Osteoblast (primary cell): ENCODE measurements at regions not wholly inside any gene's neighbourhood (a gene's known extent, or its start where the extent isn't known, plus 50 kb on each side); places are given as distances from the start of the nearest gene placed in this dataset.

Experiments
- DNase-seq: peaks from one replicate; pipeline ENCODE4 v3.0.0; 2011; ENCODE audit warnings: low spot score, mixed read lengths; ENCODE audit not compliant: insufficient read length; ENCODE audit errors: missing footprints
- H2AFZ ChIP-seq: 2 replicates; pipeline ENCODE4 v1.6.0; 2011; ENCODE audit warnings: mild to moderate bottlenecking, low read length
- H3K27ac ChIP-seq: 2 replicates; pipeline ENCODE4 v1.5.1; 2011; ENCODE audit warnings: mild to moderate bottlenecking, low read depth, low read length, moderate library complexity
- H3K27me3 ChIP-seq: 2 replicates; pipeline ENCODE4 v1.6.0; 2012; ENCODE audit warnings: mild to moderate bottlenecking, control low read depth, inconsistent platforms, low read length, moderate library complexity; ENCODE audit not compliant: insufficient read depth
- H3K36me3 ChIP-seq: 2 replicates; pipeline ENCODE4 v1.5.1; 2011; ENCODE audit warnings: mild to moderate bottlenecking, low read length, control low read depth, moderate library complexity; ENCODE audit not compliant: insufficient read depth
- H3K4me1 ChIP-seq: 2 replicates; pipeline ENCODE4 v1.5.1; 2011; ENCODE audit warnings: mild to moderate bottlenecking, low read length, control low read depth, moderate library complexity; ENCODE audit not compliant: insufficient read depth
- H3K4me2 ChIP-seq: 2 replicates; pipeline ENCODE4 v1.6.0; 2011; ENCODE audit warnings: mild to moderate bottlenecking, low read length; ENCODE audit not compliant: insufficient read depth
- H3K4me3 ChIP-seq: fragments of 200-600 bp; sonication (generic); 3 replicates; pipeline ENCODE4 v1.5.1; 2012; ENCODE audit warnings: mild to moderate bottlenecking, low read length, inconsistent platforms; ENCODE audit not compliant: insufficient read depth
- H3K79me2 ChIP-seq: 2 replicates; pipeline ENCODE4 v1.6.0; 2012; ENCODE audit warnings: mild to moderate bottlenecking, low read length, control low read depth, inconsistent platforms; ENCODE audit not compliant: insufficient read depth
- H3K9me3 ChIP-seq: 2 replicates; pipeline ENCODE4 v1.5.1; 2011; ENCODE audit warnings: low read depth, low read length, control low read depth
- H4K20me1 ChIP-seq: 2 replicates; pipeline ENCODE4 v1.6.0; 2012; ENCODE audit warnings: mild to moderate bottlenecking, low read length, control low read depth; ENCODE audit not compliant: insufficient read depth
- CTCF ChIP-seq: IDR thresholded peaks from 2 replicates; pipeline ENCODE4 v1.5.1; 2011; ENCODE audit warnings: mild to moderate bottlenecking, low read depth, low read length, moderate library complexity; ENCODE audit errors: extremely low read depth

GRCh38 chr21:20440338-20440737 lies 557.9 kb upstream of the NCAM2 start:
- H3K36me3 ChIP-seq, result no peaks in the 10 kb centered on the region
- no peaks in the 10 kb centered on the region for H3K9me3 ChIP-seq
- no peak overlapping the region for H3K4me2 ChIP-seq
- no peak for TF ChIP-seq CTCF
- H4K20me1 ChIP-seq, result no peaks in the 10 kb centered on the region
- H3K79me2 ChIP-seq, result no peaks in the 10 kb centered on the region
- no peak overlapping the region for H2AFZ ChIP-seq
- H3K27ac ChIP-seq, result no peak overlapping the region
- DNase-seq, result no peak
- no peak overlapping the region for H3K4me3 ChIP-seq
- no peaks in the 10 kb centered on the region for H3K4me1 ChIP-seq
- H3K27me3 ChIP-seq, result no peaks in the 10 kb centered on the region

- no peaks in the 10 kb centered on the region for H3K79me2 ChIP-seq
- TF ChIP-seq CTCF, result no peak
- H3K27me3 ChIP-seq, result no peaks in the 10 kb centered on the region
- H2AFZ ChIP-seq, result no peak overlapping the region
- H3K4me3 ChIP-seq, result no peak overlapping the region
- H3K36me3 ChIP-seq, result no peaks in the 10 kb centered on the region
- H3K4me1 ChIP-seq, result no peaks in the 10 kb centered on the region
- H3K9me3 ChIP-seq, result no peaks in the 10 kb centered on the region
- no peak overlapping the region for H3K4me2 ChIP-seq
- no peak overlapping the region for H3K27ac ChIP-seq
- DNase-seq, result no peak
- no peaks in the 10 kb centered on the region for H4K20me1 ChIP-seq
Measured at GRCh38 chr21:20443558-20444155, 554.6 kb upstream of the NCAM2 start.

GRCh38 chr21:20445971-20446370 lies 552.2 kb upstream of the NCAM2 start:
- no peak for TF ChIP-seq CTCF
- H3K4me2 ChIP-seq, result no peak overlapping the region
- H3K27me3 ChIP-seq, result no peaks in the 10 kb centered on the region
- H4K20me1 ChIP-seq, result no peaks in the 10 kb centered on the region
- H3K27ac ChIP-seq, result no peak overlapping the region
- no peaks in the 10 kb centered on the region for H3K36me3 ChIP-seq
- no peak for DNase-seq
- H3K79me2 ChIP-seq, result no peaks in the 10 kb centered on the region
- no peak overlapping the region for H2AFZ ChIP-seq
- H3K9me3 ChIP-seq, result no peaks in the 10 kb centered on the region
- H3K4me1 ChIP-seq, result no peaks in the 10 kb centered on the region
- no peak overlapping the region for H3K4me3 ChIP-seq

- no peak for TF ChIP-seq CTCF
- no peak overlapping the region for H3K4me3 ChIP-seq
- H4K20me1 ChIP-seq, result no peaks in the 10 kb centered on the region
- no peaks in the 10 kb centered on the region for H3K4me1 ChIP-seq
- no peaks in the 10 kb centered on the region for H3K27me3 ChIP-seq
- no peaks in the 10 kb centered on the region for H3K36me3 ChIP-seq
- no peak overlapping the region for H3K27ac ChIP-seq
- H2AFZ ChIP-seq, result no peak overlapping the region
- DNase-seq, result no peak
- no peaks in the 10 kb centered on the region for H3K79me2 ChIP-seq
- H3K9me3 ChIP-seq, result no peaks in the 10 kb centered on the region
- H3K4me2 ChIP-seq, result no peak overlapping the region
Measured at GRCh38 chr21:20451046-20451445, 547.2 kb upstream of the NCAM2 start.
